ENCODE measurements at regions not wholly inside any gene's neighbourhood (a gene's known extent, or its start where the extent isn't known, plus 50 kb on each side); places are given as distances from the start of the nearest gene placed in this dataset.

DNA sequence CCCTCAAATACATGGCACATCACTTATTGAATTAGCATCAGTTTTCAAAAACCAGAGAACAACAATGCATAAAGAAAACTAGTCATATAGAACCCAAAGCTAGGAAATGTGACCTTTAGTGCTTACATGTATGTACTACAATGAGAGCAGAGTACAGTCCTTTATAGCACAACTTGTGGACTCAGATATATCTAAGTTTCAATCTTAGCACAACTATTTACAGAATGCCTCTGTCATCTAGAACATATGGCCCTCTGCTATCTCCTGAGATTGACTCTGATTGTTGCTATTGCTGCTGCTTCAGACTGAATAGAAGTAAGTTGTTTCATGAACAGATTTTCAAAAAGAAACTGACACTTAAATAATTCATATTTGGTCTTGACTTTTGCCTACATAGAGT is 1536.2 kb downstream of the EFNA5 start:
- DNase-seq (ENCODE audit: low spot score), result no peak
- no peak for TF ChIP-seq CTCF (IDR thresholded peaks at IDR 0.05; ENCODE audit: extremely low read depth, insufficient read depth, missing control alignments)
- in situ Hi-C loops (cut with MboI; ENCODE audit: low pct_unique_long_range_greater_than_20kb, low sequenced_read_pairs, unreplicated experiment), result no loop called here

DNA sequence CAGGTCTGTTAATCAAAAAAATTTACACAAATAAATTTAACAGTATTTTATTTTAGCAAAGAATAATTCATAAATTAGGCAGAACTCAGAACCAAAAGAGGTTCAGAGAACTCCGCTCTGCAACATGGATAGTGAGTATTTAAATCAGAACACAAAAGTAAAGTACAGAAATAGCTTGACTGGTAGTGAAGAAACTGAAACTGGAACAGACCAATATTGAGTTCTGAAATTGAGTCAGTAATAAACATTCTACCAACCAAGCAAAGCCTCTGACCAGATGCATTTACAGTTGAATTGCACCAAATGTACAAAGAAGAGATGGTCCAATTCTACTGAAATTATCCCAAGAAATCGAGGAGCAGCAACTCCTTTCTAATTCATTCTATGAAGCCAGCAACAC is 1542.8 kb downstream of the EFNA5 start:
- no peak for TF ChIP-seq CTCF (IDR thresholded peaks at IDR 0.05; ENCODE audit: extremely low read depth, insufficient read depth, missing control alignments)
- in situ Hi-C loops (cut with MboI; ENCODE audit: low pct_unique_long_range_greater_than_20kb, low sequenced_read_pairs, unreplicated experiment), result no loop called here
- peak; percentile 17 for DNase-seq (ENCODE audit: low spot score)

DNA sequence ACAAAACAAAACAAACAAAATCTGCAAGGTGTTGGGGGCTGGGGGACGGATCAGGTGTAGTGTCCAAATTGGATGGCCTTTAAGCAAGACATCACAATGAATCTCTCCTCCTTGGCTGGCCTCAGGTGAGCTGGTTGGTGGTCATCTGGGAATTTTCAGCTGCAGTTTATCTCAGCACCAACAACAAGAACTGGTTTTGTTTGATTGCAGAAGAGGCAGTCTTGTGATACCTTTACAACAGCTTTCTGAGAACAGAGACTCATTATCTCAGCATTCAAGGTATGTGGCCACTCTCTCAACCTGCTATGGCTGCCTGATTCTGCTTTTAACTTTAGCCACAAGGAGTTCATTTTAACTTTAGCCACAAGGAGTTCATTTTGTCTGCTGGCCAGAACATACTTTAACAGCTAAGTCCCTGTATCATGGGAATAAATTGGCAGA is 1543.4 kb downstream of the EFNA5 start:
- peak; percentile 12 for DNase-seq (ENCODE audit: low spot score)
- in situ Hi-C loops (cut with MboI; ENCODE audit: low pct_unique_long_range_greater_than_20kb, low sequenced_read_pairs, unreplicated experiment), result no loop called here
- TF ChIP-seq CTCF (IDR thresholded peaks at IDR 0.05; ENCODE audit: extremely low read depth, insufficient read depth, missing control alignments), result no peak

DNA sequence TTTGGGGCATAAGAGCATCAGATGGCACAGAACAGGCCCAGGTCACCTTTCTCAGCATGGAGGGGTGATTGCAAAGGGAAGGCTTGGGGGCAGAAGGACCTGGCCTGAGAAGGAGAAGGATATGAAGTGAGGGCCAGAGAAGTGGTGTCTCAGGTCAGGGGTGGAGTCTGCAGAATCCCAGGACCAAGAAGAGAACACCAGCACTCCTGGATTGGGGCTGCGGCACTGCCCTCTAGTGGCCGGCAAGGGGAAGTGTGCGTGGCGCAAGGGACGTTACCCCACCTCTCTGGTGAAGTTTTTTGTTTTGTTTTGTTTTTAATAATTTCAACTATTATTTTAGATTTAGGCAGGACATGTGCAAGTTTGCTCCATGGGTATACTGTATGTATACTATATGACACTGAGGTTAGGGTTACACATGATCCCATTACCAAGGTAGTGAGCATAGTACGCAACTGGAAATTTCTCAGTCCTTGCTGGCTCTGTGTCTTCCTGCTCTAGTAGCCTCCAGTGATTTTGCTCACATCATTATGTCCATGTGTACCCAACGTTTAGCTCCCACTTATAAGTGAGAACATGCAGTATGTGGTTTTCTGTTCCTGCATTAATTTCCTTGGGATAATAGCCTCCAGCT is 1548.6 kb downstream of the EFNA5 start:
- peak; percentile 97 for TF ChIP-seq CTCF (IDR thresholded peaks at IDR 0.05; ENCODE audit: extremely low read depth, insufficient read depth, missing control alignments)
- peak; percentile 30 for DNase-seq (ENCODE audit: low spot score)
- in situ Hi-C loops (cut with MboI; ENCODE audit: low pct_unique_long_range_greater_than_20kb, low sequenced_read_pairs, unreplicated experiment), result no loop called here

GRCh38 chr5:106116682-106117081 is 1554.1 kb downstream of the EFNA5 start:
- DNase-seq (ENCODE audit: low spot score), result no peak
- TF ChIP-seq CTCF (IDR thresholded peaks at IDR 0.05; ENCODE audit: extremely low read depth, insufficient read depth, missing control alignments), result no peak
- in situ Hi-C loops (cut with MboI; ENCODE audit: low pct_unique_long_range_greater_than_20kb, low sequenced_read_pairs, unreplicated experiment), result no loop called here

DNA sequence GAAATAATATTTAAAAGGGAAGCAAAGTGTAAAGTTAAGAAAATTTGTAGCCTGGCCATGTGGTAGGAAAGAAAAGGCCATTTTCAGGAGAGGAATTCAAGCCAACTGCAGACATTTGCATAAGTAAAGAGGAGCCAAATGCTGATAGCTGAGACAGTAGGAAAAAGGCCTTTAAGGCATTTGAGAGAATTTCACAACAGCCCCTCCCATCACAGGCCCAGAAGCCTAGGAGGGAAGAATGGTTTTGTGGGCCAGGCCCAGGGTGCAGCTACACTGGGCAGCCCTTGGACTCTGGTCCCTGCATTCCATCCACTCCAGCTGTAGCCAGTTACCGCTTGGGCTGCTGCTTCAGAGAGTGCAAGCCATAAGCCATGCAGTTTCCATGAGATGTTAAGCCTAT is 1556.8 kb downstream of the EFNA5 start:
- in situ Hi-C loops (cut with MboI; ENCODE audit: low pct_unique_long_range_greater_than_20kb, low sequenced_read_pairs, unreplicated experiment), result no loop called here
- TF ChIP-seq CTCF (IDR thresholded peaks at IDR 0.05; ENCODE audit: extremely low read depth, insufficient read depth, missing control alignments), result no peak
- no peak for DNase-seq (ENCODE audit: low spot score)
